Neural crest cell (in vitro differentiated cells): ENCODE measurements at regions not wholly inside any gene's neighbourhood (a gene's known extent, or its start where the extent isn't known, plus 50 kb on each side); places are given as distances from the start of the nearest gene placed in this dataset.

Source experiments
- DNase-seq: peaks from one replicate; pipeline ENCODE4 v3.0.0; 2021; ENCODE audit warnings: low read depth, mixed read lengths, low spot score
- H3K27ac Mint-ChIP-seq: one replicate; pipeline ENCODE4 v1.8.0; 2021; ENCODE audit warnings: mild to moderate bottlenecking, mixed read lengths; ENCODE audit not compliant: unreplicated experiment
- H3K27me3 Mint-ChIP-seq: 2 replicates; pipeline ENCODE4 v1.8.0; 2021; ENCODE audit warnings: low read depth, mild to moderate bottlenecking, mixed read lengths
- H3K36me3 Mint-ChIP-seq: 2 replicates; pipeline ENCODE4 v1.8.0; 2021; ENCODE audit warnings: low read depth, mild to moderate bottlenecking, mixed read lengths
- H3K4me1 Mint-ChIP-seq: 2 replicates; pipeline ENCODE4 v1.8.0; 2021; ENCODE audit warnings: mixed read lengths
- H3K4me3 Mint-ChIP-seq: one replicate; pipeline ENCODE4 v1.8.0; 2021; ENCODE audit warnings: mild to moderate bottlenecking, mixed read lengths
- H3K9me3 Mint-ChIP-seq: 2 replicates; pipeline ENCODE4 v1.8.0; 2021; ENCODE audit warnings: mixed read lengths
- CTCF ChIP-seq: fragments of 200-600 bp; sonication (generic); conservative IDR thresholded peaks from 2 replicates; pipeline ENCODE4 v1.5.0; 2021; ENCODE audit warnings: antibody characterized with exemption, mild to moderate bottlenecking

GRCh38 chr2:129281791-129282530, 697.5 kb upstream of the RAB6C start:
- Mint-ChIP-seq H3K27ac (no peak overlapping the region), H3K27me3 (no peaks in the 10 kb centered on the region), H3K4me3 (no peak overlapping the region), H3K4me1 (no peaks in the 10 kb centered on the region), H3K9me3 (peaks cover 15% of the 10 kb centered on the region), H3K36me3 (peaks cover 6% of the 10 kb centered on the region)
- no peak for TF ChIP-seq CTCF
- no peak for DNase-seq

- Mint-ChIP-seq H3K27ac (no peak overlapping the region), H3K36me3 (peaks cover 6% of the 10 kb centered on the region), H3K4me1 (no peaks in the 10 kb centered on the region), H3K9me3 (peaks cover 6% of the 10 kb centered on the region), H3K27me3 (no peaks in the 10 kb centered on the region), H3K4me3 (no peak overlapping the region)
- no peak for DNase-seq
- no peak for TF ChIP-seq CTCF
These were observed 694.5 kb upstream of the RAB6C start for GRCh38 chr2:129285012-129285411.

GRCh38 chr2:129293326-129293725, 686.1 kb upstream of the RAB6C start:
- DNase-seq, result no peak
- Mint-ChIP-seq H3K27ac (no peak overlapping the region), H3K4me3 (no peak overlapping the region), H3K4me1 (no peaks in the 10 kb centered on the region), H3K9me3 (no peaks in the 10 kb centered on the region), H3K36me3 (no peaks in the 10 kb centered on the region), H3K27me3 (peaks cover 3% of the 10 kb centered on the region)
- no peak for TF ChIP-seq CTCF

- DNase-seq, result no peak
- TF ChIP-seq CTCF, result no peak
- Mint-ChIP-seq H3K36me3 (no peaks in the 10 kb centered on the region), H3K27ac (no peak overlapping the region), H3K9me3 (no peaks in the 10 kb centered on the region), H3K4me1 (no peaks in the 10 kb centered on the region), H3K4me3 (no peak overlapping the region), H3K27me3 (peaks cover 3% of the 10 kb centered on the region)
These were observed 683.1 kb upstream of the RAB6C start for GRCh38 chr2:129296396-129296795.

GRCh38 chr2:129296806-129297205, 682.7 kb upstream of the RAB6C start:
- Mint-ChIP-seq H3K36me3 (no peaks in the 10 kb centered on the region), H3K9me3 (no peaks in the 10 kb centered on the region), H3K27ac (no peak overlapping the region), H3K4me3 (no peak overlapping the region), H3K27me3 (peaks cover 3% of the 10 kb centered on the region), H3K4me1 (no peaks in the 10 kb centered on the region)
- no peak for DNase-seq
- TF ChIP-seq CTCF, result no peak
